Breast epithelium (tissue), 3 donors: ENCODE measurements at regions not wholly inside any gene's neighbourhood (a gene's known extent, or its start where the extent isn't known, plus 50 kb on each side); places are given as distances from the start of the nearest gene placed in this dataset.

ENCODE experiments used
- POLR2A ChIP-seq: fragments of 450-650 bp; IDR thresholded peaks from one replicate; pipeline ENCODE4 v1.6.1; 2016; ENCODE audit warnings: antibody characterized with exemption, mild to moderate bottlenecking, moderate library complexity
- POLR2AphosphoS5 ChIP-seq, 3 donors: sonication (generic); formaldehyde crosslinking; IDR thresholded peaks; one replicate each; pipeline ENCODE4 v1.6.1; 2017; ENCODE audit warnings: antibody characterized with exemption in 3 of 3
- TF ChIP-seq, protein P1 (sequence below), 3 donors: fragments of 450-650 bp; IDR thresholded peaks; one replicate each; pipeline ENCODE4 v1.5.1; 2016 to 2017; ENCODE audit warnings: antibody characterized with exemption in 3 of 3, mild to moderate bottlenecking in 3 of 3, moderate library complexity in 3 of 3

DNA sequence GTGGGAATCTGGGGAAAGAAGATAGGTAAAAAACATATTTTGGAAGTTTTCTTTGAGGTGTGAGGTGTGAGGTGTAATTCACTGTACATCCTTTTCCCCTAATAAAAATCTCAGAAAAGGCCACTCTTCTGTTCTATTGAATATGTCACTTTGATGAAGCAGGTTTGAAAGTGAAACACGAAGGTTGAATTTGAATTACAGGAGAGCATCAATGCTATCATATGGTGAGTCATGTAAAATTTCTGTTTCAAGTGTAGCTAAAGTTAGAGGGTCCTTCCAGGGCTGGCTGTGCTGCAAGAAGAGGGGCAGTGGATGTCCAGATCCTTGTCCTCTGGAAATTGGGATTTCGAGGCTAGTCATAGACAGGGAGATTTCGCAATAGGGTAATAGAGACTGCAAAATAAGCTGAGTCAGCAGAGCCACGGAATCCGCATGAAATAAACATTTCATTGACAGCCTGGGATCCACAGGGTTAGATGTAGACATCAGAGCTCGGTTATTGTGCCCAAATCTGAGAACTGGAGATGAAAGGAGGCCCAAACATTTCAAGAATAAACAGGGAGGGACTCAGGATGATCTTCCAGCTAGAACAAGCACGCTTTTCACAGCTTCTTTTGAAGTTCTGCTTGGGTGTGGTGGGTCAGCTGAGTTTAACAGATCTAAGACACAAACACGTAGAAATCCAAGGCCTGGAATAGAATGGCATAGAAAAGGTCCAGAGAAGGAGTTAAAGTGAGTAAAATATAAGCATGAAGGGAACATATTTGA, 194.4 kb upstream of the CDKN2B start:
- TF ChIP-seq, protein P1, sequence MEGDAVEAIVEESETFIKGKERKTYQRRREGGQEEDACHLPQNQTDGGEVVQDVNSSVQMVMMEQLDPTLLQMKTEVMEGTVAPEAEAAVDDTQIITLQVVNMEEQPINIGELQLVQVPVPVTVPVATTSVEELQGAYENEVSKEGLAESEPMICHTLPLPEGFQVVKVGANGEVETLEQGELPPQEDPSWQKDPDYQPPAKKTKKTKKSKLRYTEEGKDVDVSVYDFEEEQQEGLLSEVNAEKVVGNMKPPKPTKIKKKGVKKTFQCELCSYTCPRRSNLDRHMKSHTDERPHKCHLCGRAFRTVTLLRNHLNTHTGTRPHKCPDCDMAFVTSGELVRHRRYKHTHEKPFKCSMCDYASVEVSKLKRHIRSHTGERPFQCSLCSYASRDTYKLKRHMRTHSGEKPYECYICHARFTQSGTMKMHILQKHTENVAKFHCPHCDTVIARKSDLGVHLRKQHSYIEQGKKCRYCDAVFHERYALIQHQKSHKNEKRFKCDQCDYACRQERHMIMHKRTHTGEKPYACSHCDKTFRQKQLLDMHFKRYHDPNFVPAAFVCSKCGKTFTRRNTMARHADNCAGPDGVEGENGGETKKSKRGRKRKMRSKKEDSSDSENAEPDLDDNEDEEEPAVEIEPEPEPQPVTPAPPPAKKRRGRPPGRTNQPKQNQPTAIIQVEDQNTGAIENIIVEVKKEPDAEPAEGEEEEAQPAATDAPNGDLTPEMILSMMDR (IDR thresholded peaks at IDR 0.05) = no peak
- TF ChIP-seq POLR2A (no peak), POLR2AphosphoS5 (IDR thresholded peaks at IDR 0.05) (no peak)
